ENCODE measurements at regions not wholly inside any gene's neighbourhood (a gene's known extent, or its start where the extent isn't known, plus 50 kb on each side); places are given as distances from the start of the nearest gene placed in this dataset.

DNA sequence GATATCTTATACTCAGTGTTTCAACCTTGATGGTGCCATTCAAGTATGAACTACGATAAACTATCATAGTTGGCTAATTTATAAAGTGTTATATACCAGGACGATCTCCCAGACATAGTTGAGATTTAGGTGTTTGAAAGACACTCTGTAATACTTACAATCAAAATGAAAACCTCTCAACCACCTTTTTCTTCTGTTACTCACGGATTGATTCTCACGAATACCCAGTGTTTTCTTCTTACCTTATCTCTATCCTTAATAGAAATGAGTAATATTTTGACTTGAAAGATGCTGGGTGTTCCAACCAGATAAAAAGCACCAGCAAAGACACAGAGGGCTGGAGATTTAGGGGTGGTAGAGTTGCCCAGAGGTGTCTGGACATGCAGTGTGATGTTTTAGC lies 169.9 kb downstream of the PTCSC3 start:
- H3K4me3 ChIP-seq (ENCODE audit: low read length): no peak overlapping the region
- TF ChIP-seq, protein P1, sequence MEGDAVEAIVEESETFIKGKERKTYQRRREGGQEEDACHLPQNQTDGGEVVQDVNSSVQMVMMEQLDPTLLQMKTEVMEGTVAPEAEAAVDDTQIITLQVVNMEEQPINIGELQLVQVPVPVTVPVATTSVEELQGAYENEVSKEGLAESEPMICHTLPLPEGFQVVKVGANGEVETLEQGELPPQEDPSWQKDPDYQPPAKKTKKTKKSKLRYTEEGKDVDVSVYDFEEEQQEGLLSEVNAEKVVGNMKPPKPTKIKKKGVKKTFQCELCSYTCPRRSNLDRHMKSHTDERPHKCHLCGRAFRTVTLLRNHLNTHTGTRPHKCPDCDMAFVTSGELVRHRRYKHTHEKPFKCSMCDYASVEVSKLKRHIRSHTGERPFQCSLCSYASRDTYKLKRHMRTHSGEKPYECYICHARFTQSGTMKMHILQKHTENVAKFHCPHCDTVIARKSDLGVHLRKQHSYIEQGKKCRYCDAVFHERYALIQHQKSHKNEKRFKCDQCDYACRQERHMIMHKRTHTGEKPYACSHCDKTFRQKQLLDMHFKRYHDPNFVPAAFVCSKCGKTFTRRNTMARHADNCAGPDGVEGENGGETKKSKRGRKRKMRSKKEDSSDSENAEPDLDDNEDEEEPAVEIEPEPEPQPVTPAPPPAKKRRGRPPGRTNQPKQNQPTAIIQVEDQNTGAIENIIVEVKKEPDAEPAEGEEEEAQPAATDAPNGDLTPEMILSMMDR (conservative IDR thresholded peaks at IDR 0.05; ENCODE audit: low read depth, low read length): no peak
- DNase-seq (ENCODE audit: low read depth): no peak

DNA sequence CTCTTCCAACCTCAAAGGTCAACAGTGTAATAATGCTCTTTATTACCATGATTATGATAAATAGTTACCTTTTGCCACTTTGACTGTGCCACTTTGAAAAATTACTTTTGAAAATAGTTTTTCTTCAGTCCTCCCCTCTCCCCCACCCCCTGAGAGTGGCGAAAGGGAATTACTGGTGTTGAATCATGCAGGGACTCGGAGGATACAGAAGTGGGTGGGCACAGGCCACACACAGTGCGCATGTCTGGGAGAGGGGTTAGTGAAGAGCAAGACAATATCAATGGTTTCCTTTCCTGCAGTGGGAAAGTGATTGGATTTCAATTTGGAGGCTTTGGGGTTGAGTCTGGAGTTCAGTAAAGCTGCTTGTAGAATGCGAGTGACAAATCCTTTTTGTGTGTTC lies 170.9 kb downstream of the PTCSC3 start:
- DNase-seq (ENCODE audit: low read depth): no peak
- TF ChIP-seq, protein P1 (conservative IDR thresholded peaks at IDR 0.05; ENCODE audit: low read depth, low read length): no peak
- H3K4me3 ChIP-seq (ENCODE audit: low read length): no peak overlapping the region

DNA sequence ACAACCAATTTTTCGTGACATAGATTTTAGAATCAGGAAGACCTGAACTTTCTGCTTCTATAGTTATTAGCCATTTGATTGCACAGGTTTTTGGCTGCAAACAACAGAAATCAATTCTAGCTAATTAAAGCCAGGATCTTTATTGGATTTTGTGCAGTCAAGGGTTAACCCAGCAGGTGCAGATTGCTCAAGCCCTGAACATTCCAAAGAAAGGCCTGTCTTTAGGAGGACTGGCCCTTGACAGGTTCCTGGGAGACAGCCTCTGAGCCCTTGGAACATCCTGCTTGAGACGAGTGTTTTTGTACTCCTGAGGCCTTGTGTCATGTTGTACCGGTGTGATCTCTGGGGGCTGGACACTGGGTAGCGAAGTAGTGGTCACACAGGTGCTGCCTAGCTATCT lies 174.6 kb downstream of the PTCSC3 start:
- DNase-seq (ENCODE audit: low read depth): no peak
- H3K4me3 ChIP-seq (ENCODE audit: low read length): no peak overlapping the region
- TF ChIP-seq, protein P1 (conservative IDR thresholded peaks at IDR 0.05; ENCODE audit: low read depth, low read length): no peak

DNA sequence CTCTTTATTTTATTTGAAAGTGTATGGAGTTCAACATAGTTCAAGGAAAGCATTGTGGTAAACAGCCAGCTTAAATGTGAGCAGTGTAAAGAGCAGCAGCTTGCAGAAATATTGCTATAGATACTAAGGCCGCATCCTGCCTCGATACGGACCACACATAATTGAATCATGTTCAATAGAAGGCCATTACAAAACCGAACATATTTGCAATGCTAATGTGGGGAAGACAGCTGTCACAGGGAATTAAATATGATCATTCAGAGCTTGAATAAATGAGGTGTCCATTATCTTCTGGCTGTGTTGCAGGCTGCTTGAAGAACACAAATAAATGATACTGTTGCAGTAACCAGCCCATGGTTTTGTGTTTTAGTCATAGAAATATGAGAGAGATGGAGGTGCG lies 173.2 kb downstream of the BRMS1L start:
- no peak overlapping the region for H3K4me3 ChIP-seq (ENCODE audit: low read length)
- no peak for DNase-seq (ENCODE audit: low read depth)
- TF ChIP-seq, protein P1 (conservative IDR thresholded peaks at IDR 0.05; ENCODE audit: low read depth, low read length): no peak

DNA sequence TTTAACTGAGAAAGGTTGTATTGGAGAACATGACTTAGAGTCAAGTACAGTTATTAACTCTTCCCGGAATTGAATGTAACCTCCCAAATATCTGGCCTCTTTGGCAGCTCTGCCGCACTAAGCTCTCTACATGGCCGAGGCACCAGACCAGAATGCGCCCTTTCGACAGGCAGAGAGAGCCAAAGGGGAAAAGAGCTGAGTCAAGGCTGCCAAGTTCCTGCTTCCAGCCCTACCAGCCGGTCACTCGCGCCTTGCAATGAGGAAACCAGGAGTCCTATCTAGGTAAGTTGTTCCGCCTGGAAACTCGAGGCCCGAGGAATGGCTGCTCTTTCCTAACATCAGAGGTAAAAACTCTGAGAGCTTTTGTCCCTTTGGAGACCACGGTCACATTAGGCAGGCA lies 172.2 kb downstream of the BRMS1L start:
- DNase-seq (ENCODE audit: low read depth): no peak
- no peak overlapping the region for H3K4me3 ChIP-seq (ENCODE audit: low read length)
- TF ChIP-seq, protein P1 (conservative IDR thresholded peaks at IDR 0.05; ENCODE audit: low read depth, low read length): no peak

DNA sequence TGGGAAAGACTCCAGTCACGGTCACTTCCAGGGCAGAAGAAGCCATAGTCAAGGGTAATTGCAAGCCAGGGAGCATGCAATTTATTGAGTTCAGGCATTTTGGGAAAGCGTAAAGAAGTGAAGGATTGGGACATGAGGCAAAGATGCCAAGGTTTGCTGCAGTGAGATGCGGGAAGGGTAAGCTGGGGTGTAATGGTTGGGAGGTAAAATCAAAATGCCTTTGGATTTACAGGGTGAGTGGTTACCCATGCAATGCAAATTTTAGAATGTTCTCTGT lies 167.5 kb downstream of the BRMS1L start:
- H3K4me3 ChIP-seq (ENCODE audit: low read length): no peak overlapping the region
- DNase-seq (ENCODE audit: low read depth): no peak
- TF ChIP-seq, protein P1 (conservative IDR thresholded peaks at IDR 0.05; ENCODE audit: low read depth, low read length): no peak

DNA sequence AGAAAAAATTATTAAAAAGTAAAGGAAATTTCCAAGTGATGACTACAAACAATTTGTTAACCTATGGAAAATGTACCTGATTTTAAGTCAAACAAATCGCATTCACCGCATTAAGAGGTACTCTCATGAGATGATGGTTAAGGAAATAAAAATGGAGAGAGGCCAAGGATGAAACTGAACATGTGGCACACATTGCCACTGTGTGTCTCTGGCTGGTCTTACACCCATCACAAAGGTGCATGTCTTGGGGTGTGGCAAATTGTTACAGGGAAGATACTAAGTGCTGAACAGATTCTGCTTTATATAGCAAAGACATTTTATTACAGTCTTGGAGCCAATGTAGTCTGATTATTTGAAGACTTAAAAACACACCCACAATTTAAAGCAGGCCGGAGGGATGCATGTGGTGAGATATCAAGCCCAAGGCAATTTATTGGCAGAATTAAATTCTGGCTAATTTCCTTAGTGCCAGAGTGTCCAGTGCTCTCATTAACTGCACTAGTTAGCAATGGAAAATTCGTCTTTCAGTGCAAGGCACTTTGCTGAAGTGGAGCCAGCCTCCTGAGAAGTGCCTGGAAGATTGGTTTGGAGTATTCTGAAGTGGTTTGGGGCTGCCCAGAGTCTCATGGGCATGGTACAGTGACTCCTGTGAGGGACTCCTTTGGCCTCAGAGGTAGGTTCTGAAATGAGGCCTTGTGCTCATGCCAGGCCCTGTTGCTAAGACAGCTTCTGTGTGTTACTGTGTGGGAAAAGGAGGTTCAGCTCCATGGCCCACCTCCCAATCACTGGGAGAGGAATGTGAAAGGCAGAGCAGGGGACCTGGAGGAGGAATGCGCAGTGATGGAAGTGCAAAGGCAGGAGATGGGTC lies 166.9 kb downstream of the BRMS1L start:
- H3K4me3 ChIP-seq (ENCODE audit: low read length): no peak overlapping the region
- DNase-seq (ENCODE audit: low read depth): no peak
- TF ChIP-seq, protein P1 (conservative IDR thresholded peaks at IDR 0.05; ENCODE audit: low read depth, low read length): no peak

Data from retinal pigment epithelial cell (primary cell).